GM23248 (cell line): ENCODE measurements at regions not wholly inside any gene's neighbourhood (a gene's known extent, or its start where the extent isn't known, plus 50 kb on each side); places are given as distances from the start of the nearest gene placed in this dataset.

Experiments
- DNase-seq: peaks from one replicate; pipeline ENCODE4 v3.0.0-alpha.2; 2015
- H2AFZ ChIP-seq: fragments of 200-600 bp; sonication (generic); 2 replicates; pipeline ENCODE4 v1.6.1; 2016; ENCODE audit warnings: antibody characterized with exemption
- H3F3A ChIP-seq: fragments of 200-600 bp; sonication (generic); 2 replicates; pipeline ENCODE4 v1.6.1; 2016; ENCODE audit warnings: mild to moderate bottlenecking, antibody characterized with exemption, mixed run types; ENCODE audit not compliant: insufficient read depth
- H3K27ac ChIP-seq: fragments of 200-600 bp; sonication (generic); 2 replicates; pipeline ENCODE4 v1.5.1; 2016; ENCODE audit warnings: mild to moderate bottlenecking
- H3K27me3 ChIP-seq: fragments of 200-600 bp; sonication (generic); replicated peaks from 2 replicates; pipeline ENCODE4 v1.6.1; 2016; ENCODE audit warnings: mild to moderate bottlenecking; ENCODE audit not compliant: insufficient read depth
- H3K36me3 ChIP-seq: fragments of 200-600 bp; sonication (generic); 2 replicates; pipeline ENCODE4 v1.6.1; 2016; ENCODE audit warnings: low read depth, mild to moderate bottlenecking
- H3K4me1 ChIP-seq: fragments of 200-600 bp; sonication (generic); 2 replicates; pipeline ENCODE4 v1.6.1; 2016; ENCODE audit warnings: mild to moderate bottlenecking; ENCODE audit not compliant: insufficient read depth
- H3K4me2 ChIP-seq: fragments of 200-600 bp; sonication (generic); one replicate; pipeline ENCODE4 v1.6.1; 2016; ENCODE audit warnings: mild to moderate bottlenecking; ENCODE audit not compliant: unreplicated experiment
- H3K4me3 ChIP-seq: fragments of 200-600 bp; sonication (generic); 2 replicates; pipeline ENCODE4 v1.5.1; 2016; ENCODE audit warnings: mild to moderate bottlenecking
- H3K79me2 ChIP-seq: fragments of 200-600 bp; sonication (generic); 2 replicates; pipeline ENCODE4 v1.6.1; 2016; ENCODE audit warnings: mild to moderate bottlenecking; ENCODE audit not compliant: insufficient read depth
- H3K9ac ChIP-seq: fragments of 200-600 bp; sonication (generic); 2 replicates; pipeline ENCODE4 v1.6.1; 2016; ENCODE audit warnings: mild to moderate bottlenecking
- H3K9me2 ChIP-seq: fragments of 200-600 bp; sonication (generic); 2 replicates; pipeline ENCODE4 v1.6.1; 2016; ENCODE audit warnings: mixed run types, mild to moderate bottlenecking, moderate library complexity; ENCODE audit not compliant: insufficient read depth
- H3K9me3 ChIP-seq: fragments of 200-600 bp; sonication (generic); one replicate; pipeline ENCODE4 v1.6.1; 2017; ENCODE audit warnings: low read depth
- H4K20me1 ChIP-seq: fragments of 200-600 bp; sonication (generic); 2 replicates; pipeline ENCODE4 v1.6.0; 2016; ENCODE audit not compliant: insufficient read depth
- EZH2 ChIP-seq: fragments of 200-600 bp; sonication (generic); IDR thresholded peaks from 2 replicates; pipeline ENCODE4 v1.6.1; 2018; ENCODE audit warnings: antibody characterized with exemption, mild to moderate bottlenecking; ENCODE audit not compliant: insufficient read depth, poor library complexity, severe bottlenecking
- EZH2phosphoT487 ChIP-seq: fragments of 200-600 bp; sonication (generic); IDR thresholded peaks from 2 replicates; pipeline ENCODE4 v1.6.1; 2018; ENCODE audit warnings: antibody characterized with exemption, moderate library complexity, mild to moderate bottlenecking, low read depth; ENCODE audit not compliant: insufficient read depth
- WGBS, 2 experiments: methylation state at CpG; one replicate each; pipeline ENCODE4 v1.1.6; 2015 to 2017; ENCODE audit warnings: low lambda C conversion rate in 2 of 2, low coverage in 1 of 2; ENCODE audit errors: missing lambda C conversion rate in 2 of 2; 5-methylcytosine and 5-hydroxymethylcytosine counted together
- in situ Hi-C: fragments of 300-500 bp; cut with MboI; formaldehyde crosslinking; loops from 2 replicates; pipeline ENCODE4 v1.15.0; 2020

GRCh38 chr4:22869235-22869634, 176.5 kb downstream of the GBA3 start:
- H3K4me1 ChIP-seq: no peaks in the 10 kb centered on the region
- H3K9me3 ChIP-seq: no peaks in the 10 kb centered on the region
- H3K9me2 ChIP-seq: no peaks in the 10 kb centered on the region
- DNase-seq: no peak
- no peaks in the 10 kb centered on the region for H4K20me1 ChIP-seq
- TF ChIP-seq EZH2 (no peak), EZH2phosphoT487 (no peak)
- no peak overlapping the region for H3K4me2 ChIP-seq
- H3K27ac ChIP-seq: no peak overlapping the region
- no peaks in the 10 kb centered on the region for H3K27me3 ChIP-seq
- H3K79me2 ChIP-seq: no peaks in the 10 kb centered on the region
- H3K4me3 ChIP-seq: no peak overlapping the region
- no peaks in the 10 kb centered on the region for H3F3A ChIP-seq
- in situ Hi-C loops: no loop called here
- no peak overlapping the region for H3K9ac ChIP-seq
- no peaks in the 10 kb centered on the region for H3K36me3 ChIP-seq
- WGBS, 2 experiments: 4 to 10% methylated on average over 3 of the region's 3 CpGs
- H2AFZ ChIP-seq: no peak overlapping the region
